HG02571 (cell line): ENCODE measurements at regions not wholly inside any gene's neighbourhood (a gene's known extent, or its start where the extent isn't known, plus 50 kb on each side); places are given as distances from the start of the nearest gene placed in this dataset.

ENCODE experiments used
- ATAC-seq: cut with Tn5 transposase; IDR thresholded peaks from one replicate; pipeline ENCODE4 v1.9.1; 2021; ENCODE audit warnings: mild to moderate bottlenecking, moderate library complexity; ENCODE audit not compliant: unreplicated experiment

GRCh38 chr3:152185891-152186630 is 82.7 kb upstream of the MBNL1 start:
- no peak for ATAC-seq

GRCh38 chr3:152190636-152191183 is 78.0 kb upstream of the MBNL1 start:
- ATAC-seq: no peak

GRCh38 chr3:152192050-152192449 is 76.7 kb upstream of the MBNL1 start:
- ATAC-seq: no peak

- peak; percentile 2 for ATAC-seq
Observed at GRCh38 chr3:152192936-152193672, 75.6 kb upstream of the MBNL1 start.

- peak; percentile 53 for ATAC-seq
Observed at GRCh38 chr3:152193673-152194267, 75.0 kb upstream of the MBNL1 start.

GRCh38 chr3:152195206-152195605 is 73.5 kb upstream of the MBNL1 start:
- ATAC-seq: no peak

- peak; percentile 41 for ATAC-seq
Observed at GRCh38 chr3:152196782-152197181, 71.9 kb upstream of the MBNL1 start.

- ATAC-seq: no peak
Observed at GRCh38 chr3:152197451-152197850, 71.3 kb upstream of the MBNL1 start.

GRCh38 chr3:152197937-152198336 is 70.8 kb upstream of the MBNL1 start:
- peak; percentile 32 for ATAC-seq

GRCh38 chr3:152198665-152199064 is 70.1 kb upstream of the MBNL1 start:
- ATAC-seq: no peak

- peak; percentile 28 for ATAC-seq
Observed at GRCh38 chr3:152199102-152199840, 69.5 kb upstream of the MBNL1 start.

- no peak for ATAC-seq
Observed at GRCh38 chr3:152200476-152201420, 68.0 kb upstream of the MBNL1 start.

- peak; percentile 41 for ATAC-seq
Observed at GRCh38 chr3:152202976-152203626, 65.6 kb upstream of the MBNL1 start.

GRCh38 chr3:152203652-152204051 is 65.1 kb upstream of the MBNL1 start:
- ATAC-seq: no peak

- ATAC-seq: no peak
Observed at GRCh38 chr3:152204218-152204617, 64.5 kb upstream of the MBNL1 start.

GRCh38 chr3:152205097-152205593 is 63.6 kb upstream of the MBNL1 start:
- ATAC-seq: no peak

- ATAC-seq: no peak
Observed at GRCh38 chr3:152206243-152206760, 62.4 kb upstream of the MBNL1 start.

- no peak for ATAC-seq
Observed at GRCh38 chr3:152208439-152208838, 60.3 kb upstream of the MBNL1 start.

GRCh38 chr3:152209060-152209459 is 59.7 kb upstream of the MBNL1 start:
- no peak for ATAC-seq
